ENCODE measurements at regions not wholly inside any gene's neighbourhood (a gene's known extent, or its start where the extent isn't known, plus 50 kb on each side); places are given as distances from the start of the nearest gene placed in this dataset.
A peak's percentile ranks its signal among the peaks of the same experiment; 100 is the strongest.
"Not testable (repeated sequence)": the region's sequence is repeated elsewhere in the genome, so short reads cannot be mapped to it uniquely, and the experiment has no call there.

DNA sequence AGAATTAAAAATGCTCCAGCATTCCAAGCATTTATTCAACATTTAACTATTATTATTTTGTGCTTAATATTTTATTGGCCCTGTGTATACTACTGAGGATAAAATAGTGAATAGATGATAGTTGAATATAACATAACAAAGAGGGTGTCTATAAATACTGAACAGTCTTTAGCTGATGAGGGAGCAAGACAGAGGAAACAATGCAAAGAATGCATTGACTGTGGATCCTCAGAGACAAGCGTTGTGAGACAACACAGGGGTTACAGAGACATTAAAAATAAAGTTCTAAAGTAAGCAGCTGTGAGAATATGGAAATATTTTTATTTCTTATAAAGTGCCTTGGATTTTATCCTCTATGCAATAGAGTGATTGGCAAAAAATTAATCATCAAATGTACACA lies 1133.1 kb downstream of the PLA2G4A start:
- no peak for DNase-seq

DNA sequence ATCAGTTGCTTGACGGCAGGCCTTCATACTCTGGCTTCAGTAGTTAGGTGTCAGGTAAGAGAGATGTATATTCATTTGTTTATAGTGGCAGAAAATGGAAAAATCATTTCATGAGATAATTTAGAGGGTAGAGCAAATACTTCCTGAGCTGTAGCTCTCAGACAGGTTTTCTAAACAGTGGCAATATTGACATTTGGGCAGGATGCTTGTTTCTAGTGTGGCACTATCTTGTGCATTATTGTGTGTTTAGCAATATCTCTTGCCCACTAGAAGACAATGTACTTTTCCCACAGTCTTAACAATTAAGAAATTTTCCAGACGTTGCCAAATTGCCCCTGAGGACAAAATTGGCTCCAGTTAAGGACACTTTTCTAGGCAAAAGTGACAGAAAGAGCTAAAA lies 1143.1 kb downstream of the PLA2G4A start:
- DNase-seq = no peak

DNA sequence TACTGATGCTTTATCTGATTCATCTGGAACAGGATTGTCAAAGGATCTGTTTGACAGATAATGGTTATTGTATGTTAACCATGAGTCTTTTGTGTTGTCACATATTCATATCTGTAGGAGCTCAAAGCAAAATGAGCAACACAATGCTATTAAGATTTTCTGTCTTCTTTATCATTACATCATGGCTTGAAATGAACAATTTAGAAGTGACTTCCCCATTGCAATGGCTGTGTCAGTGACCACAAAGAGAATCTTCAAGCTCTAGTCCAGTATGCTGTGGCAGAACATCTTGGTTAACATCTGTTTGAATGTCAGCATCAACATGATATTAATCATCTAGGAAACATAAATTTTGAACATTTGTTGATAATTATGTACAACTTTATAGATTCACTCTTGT lies 1148.5 kb downstream of the PLA2G4A start:
- no peak for DNase-seq

DNA sequence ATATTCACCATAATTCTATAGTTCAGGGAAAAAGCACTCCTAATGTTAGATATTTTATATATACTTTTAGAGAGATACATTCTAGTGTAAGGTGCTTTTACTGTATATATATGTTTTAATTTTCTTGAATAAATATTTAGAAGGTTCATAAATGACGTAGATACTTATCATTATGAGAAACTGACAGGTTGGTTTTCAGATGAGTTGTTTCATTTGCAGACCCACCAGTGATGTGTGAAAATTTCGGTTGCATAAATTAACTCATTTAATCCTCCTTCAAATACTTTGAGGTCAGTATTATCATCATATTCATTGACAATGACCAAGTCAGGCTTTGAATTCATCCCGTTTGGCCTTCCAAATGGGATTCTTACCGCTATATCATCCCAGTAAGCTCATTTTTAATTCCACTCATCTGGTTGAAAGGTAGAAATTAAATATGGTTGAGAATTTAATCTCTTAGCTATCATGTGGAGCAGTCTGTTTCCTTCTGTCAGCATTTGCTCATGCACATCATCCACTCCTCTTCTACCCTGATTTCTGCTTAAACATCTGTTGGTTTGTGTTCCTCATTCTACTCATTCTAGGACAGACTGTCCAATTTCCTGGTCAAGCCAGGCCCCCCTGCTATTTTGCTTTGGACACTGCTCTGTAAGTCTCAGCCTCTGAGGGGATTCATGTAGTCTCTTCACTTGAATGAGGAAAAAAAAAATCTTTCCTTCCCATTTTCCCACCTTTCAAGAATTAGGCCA lies 1156.6 kb downstream of the PLA2G4A start:
- no peak for DNase-seq

DNA sequence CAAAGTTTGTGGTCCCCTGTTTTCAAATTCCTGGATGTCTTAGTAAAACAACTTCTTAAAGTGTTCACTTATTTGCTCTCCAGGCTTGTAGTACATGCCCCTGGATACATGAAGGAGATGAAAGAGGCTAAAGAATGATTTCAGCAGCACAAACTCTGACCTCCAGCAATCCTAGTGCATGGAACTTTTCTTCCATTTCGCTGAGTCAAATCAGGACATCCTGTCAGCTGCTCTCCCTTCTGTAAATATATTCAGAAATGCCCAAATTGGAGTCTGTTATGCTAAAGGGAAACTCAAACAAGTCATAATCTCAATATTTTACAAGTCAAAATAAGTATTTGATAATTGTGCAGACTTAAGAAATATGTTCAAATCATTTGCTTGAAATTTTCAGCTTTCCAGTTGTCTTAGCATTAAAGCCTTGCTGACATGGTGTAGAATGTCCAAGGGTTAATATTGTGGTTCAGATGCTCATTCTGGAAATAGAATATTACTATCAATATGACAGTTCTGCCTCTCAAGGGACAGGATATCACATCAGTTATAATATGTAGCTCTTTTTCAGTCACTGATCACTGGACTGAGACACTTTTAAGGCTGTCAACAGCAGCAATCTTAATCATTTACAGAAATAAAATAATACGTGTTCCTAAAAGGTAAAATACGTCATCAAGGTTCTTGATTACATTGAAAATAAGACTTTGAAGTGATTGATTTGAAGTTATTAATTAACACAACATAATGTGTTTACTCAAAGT lies 1157.3 kb downstream of the PLA2G4A start:
- no peak for DNase-seq

DNA sequence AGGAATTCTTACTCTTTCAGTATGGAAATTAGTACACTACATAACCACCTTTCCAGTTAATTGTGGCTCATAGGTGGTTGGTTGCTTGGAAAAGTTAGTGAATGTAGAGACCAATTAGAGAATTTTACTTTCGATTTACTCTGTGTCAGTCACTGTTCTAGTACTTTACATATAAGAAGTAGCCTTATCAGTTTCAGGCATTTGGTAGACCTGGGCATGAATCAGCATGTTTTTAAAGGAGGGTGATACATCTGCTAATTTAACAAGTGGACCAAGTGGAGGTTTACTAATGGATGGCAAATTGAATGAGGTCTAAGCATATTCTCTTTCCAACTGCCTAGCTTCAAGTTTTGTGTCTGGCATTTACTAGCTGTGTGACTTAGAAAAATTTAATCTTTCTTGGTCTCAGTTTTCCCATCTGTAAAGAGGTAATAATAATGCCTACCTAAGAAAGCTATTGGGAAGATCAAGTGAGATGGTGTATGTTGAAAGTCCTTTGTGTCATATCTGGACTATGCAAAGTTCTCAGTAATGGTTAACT lies 1158.6 kb downstream of the PLA2G4A start:
- no peak for DNase-seq

DNA sequence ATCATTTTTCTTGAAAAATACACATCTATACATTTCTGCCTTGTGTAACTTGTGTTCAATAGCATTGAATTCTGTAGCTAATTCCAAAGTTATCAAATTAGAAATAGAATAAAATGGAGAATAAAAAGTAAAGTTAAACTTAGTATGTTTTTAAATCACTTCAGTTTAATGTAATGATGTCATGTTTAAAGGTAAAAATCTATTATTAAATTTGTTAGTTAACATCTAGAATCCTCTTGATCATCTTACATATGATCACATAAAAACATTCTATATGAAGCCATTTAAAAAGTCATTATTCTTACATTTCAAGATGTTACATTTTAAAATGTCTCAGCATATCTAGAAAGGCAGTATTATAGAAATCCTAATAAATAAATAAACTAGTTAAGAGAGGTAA lies 1163.2 kb downstream of the PLA2G4A start:
- no peak for DNase-seq

DNA sequence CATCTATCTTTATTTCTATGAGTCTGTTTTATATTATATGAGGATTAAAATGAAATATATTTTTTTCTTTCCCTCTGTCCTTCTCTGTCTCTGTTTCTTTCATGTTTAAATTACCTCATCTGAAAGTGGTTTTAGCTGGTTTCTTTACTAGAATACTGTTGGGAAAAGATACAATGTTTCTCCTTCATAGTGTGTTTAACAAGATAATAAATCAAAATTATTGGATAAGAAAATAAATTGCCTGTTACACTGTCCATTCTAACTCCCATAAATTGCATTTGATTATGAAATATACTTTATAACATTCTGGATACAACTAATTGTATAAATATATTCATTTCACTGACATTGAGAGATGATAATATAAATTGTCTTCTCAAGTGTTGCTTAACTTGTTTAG lies 1168.0 kb downstream of the PLA2G4A start:
- DNase-seq = no peak

DNA sequence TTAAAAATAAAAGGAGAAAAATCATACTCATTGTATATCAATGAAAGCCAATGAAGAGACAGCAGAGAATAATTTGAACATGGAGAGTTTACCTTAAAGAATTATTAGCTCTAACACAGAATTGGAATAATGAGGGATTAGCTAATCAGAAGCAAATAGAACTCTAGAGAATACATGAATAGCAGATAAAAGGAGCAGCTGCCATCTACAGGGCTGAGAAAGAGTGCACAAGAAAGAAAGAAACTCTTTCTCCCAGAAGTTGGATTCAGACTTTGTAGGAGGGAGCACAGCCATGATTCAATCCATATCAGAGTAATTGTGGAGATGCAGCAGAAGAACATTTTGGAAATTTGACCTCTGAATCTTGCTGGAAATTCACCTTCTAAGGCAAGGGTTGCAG lies 1171.2 kb downstream of the PLA2G4A start:
- no peak for DNase-seq

DNA sequence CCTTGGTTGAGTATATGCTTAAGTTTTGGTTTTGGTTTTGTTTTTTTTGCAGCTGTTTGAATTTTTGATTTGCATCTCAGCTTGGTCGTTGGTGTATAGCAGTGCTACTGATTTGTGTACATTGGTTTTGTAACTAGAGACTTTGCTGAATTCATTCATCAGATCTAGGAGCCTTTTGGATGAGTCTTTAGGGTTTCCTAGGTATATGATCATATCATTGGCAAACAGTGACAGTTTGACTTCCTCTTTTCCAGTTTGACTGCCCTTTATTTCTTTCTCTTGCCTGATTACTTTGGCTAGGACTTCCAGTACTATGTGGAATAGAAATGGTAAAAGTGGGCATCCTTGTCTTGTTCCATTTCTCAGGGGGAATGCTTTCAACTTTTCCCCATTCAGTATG lies 1174.9 kb downstream of the PLA2G4A start:
- not testable (repeated sequence) for DNase-seq

DNA sequence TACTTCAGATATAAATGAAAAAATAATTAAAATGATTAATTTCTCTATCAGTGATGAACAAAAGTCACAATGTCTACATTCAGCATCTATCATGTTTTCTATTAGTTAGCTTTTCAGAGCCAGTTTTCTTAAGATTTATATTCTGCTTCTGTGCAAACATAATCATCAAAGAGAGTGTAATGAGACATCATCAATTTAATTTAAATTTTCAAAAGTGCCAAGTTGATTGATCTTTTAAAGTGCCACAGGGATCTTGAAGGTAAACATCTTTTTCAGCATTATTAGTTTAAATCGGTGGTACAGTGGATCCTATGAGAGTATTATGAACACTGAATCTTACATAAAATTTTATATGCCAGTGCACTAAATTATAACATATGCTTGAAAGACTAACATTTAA lies 1176.1 kb downstream of the PLA2G4A start:
- DNase-seq = no peak

DNA sequence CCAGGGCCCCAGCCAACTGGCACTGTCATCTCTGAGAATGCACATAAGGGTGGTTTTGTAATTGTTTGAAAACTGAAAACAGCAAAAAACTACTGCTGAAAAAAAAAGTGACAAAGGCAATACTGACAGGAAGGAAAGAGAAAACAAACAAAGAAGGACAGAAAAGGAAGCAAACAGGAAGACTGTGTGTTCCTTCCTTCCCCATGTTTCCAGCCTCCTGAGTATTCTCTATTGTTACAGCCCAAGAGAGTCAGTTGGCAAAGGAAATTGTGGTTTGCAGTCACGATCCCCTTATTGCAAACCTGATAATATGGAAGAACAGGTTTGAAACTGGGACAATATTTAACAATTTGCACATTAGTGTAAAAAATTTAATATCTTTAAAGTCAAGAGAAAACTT lies 1177.6 kb downstream of the PLA2G4A start:
- no peak for DNase-seq

DNA sequence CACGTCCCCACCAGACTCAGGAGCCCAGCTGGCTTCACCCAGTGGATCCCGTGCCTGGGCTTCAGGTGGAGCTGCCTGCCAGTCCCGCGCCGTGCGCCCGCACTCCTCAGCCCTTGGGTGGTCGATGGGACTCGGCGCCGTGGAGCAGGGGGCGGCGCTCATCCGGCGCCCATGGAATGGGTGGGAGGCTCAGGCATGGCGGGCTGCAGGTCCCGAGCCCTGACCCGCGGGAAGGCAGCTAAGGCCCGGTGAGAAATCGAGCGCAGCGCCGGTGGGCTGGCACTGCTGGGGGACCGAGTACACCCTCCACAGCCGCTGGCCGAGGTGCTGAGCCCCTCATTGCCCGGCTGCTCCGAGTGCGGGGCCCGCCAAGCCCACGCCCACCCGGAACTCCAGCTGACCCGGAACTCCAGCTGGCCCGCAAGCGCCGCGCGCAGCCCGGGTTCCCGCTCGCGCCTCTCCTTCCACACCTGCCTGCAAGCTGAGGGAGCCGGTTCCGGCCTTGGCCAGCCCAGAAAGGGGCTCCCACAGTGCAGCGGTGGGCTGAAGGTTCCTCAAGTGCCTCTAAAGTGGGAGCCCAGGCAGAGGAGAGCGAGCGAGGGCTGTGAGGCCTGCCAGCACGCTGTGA lies 1184.6 kb downstream of the PLA2G4A start:
- not testable (repeated sequence) for DNase-seq

DNA sequence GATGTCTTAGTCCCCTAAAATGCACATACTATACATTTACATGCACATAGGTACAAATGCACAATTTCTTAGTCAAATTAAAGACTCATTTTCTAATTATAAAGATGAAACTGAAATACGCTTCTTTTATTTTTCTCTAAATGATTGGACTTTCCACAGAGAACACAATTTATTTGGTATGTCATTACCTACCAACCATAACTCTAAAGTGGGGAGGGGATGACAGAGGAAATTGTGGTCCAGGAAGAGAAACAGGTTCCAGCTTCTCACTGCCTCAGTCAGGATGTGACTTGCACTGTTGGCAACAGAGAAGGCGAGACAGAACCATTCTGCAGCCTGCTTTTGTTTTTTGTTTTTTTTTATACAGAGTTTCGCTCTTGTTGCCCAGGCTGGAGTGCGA lies 1189.2 kb downstream of the PLA2G4A start:
- DNase-seq = no peak

DNA sequence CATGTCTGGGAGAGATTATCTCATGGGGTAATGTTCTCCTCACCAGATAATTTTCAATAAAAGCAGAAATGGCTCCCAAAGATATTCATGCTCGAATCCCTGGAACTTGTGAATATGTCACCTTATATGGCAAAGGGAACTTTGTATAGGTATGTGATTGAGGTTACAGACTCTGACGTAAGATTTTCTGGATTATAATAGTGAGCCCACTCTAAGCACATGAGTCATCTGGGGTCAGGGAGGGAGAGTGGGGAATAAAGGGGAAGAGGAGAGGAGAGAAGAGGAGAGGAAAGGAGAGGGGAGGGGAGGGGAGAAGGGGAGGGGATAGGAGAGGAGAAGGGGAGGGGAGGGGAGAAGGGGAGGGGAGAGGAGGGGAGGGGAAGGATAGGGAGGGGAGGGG lies 1193.9 kb downstream of the PLA2G4A start:
- DNase-seq = no peak

DNA sequence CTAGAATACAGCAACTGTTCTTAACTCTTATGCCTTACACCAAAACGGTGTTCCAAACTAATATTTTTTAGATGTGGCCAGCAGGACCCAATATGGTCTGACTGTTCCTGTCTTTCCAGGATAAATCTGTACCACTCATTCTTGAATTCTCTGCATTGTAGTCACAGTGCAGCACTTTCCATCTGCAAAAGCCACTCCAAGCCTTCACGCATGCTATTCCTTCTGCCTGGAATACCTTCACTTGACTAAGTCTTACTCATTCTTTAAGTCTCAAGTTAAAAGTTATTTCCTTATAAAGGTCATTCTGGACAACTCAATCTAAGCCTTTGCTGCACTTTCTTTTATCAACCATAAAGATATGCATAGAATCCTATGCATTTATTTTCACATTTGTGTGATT lies 1194.5 kb downstream of the PLA2G4A start:
- DNase-seq = no peak

DNA sequence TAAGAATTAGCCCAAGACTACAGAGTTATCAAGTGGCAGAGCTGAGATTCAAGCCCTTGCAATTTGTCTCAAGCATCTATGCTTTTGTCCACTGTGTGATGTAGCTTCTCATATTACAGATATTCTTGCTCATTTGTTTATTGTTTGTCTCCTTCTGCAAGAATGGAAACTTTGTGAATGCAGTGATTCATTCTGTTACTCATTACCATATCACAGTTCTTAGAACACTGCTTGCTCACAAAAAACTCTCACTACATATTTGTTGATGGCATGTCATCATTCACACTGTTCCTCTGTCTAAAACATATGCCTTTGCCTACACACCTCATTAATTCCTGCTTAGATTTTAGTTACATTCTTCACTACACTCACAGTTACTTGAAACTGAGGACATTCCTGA lies 1198.9 kb downstream of the PLA2G4A start:
- peak; percentile 5 for DNase-seq

DNA sequence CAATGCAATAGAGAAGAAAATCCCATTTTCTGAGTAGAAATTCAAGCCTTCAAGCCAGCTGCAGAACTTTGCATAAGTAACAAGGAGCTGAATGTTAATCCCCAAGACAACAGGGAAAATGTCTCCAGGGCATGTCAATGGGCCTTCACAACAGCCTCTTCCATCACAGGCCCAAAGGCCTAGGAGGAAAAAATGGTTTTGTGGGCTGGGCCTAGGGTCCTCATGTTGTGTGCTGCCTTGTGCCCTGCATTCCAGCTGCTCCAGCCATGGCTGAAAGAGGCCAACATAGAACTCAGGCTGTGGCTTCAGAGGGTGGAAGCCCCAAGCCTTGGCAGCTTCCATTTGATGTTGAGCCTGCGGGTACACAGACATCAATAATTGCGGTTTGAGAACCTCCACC lies 1208.8 kb downstream of the PLA2G4A start:
- not testable (repeated sequence) for DNase-seq

DNA sequence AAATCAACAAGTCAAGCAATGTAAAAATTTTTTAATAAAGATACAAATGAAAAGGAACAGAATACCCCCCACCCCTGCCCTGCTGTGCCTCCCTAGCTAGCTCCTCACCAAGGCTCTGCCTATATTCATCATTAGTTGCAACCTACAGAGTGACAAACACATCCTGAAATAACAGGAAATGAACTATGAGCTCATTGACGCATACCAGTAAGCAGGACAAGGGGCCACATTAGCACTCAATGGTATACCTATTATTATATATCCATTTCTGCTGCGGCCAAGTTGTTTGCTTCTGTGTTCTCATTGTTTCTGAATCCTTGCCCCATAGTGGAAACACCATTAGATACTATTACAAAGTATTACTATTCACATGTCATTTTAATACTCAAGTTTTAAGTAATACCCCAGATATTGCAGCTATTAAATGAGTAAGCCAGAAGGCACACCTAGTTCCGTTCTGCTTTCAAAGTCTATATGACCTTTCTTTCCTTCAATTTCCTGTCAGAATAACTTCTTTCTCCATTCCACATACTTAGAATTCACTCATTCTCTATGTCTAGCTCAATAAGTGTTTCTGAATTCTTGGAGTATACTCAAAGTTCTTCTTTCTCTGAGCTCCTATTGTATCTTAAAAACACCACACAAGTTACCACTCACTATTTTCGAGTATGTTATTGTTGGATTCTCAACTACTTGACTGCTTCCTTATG lies 1214.9 kb downstream of the PLA2G4A start:
- no peak for DNase-seq

DNA sequence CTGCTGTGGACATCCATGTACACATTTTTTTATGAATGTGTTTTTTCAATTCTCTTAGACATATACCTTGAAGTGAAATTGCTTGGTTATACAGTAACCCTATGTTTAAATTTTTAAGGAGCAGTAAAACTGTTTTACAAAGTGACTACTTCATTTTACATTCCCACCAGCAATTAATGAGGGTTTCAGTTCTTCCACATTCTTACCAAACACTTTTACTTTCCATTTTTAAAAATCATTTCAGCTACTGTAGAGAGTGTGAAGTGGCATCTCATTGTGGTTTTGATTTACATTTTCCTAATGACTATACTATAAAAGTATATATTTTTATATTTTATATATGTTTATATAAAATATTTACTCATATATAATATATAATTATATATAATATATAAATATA lies 1221.5 kb downstream of the PLA2G4A start:
- no peak for DNase-seq

DNA sequence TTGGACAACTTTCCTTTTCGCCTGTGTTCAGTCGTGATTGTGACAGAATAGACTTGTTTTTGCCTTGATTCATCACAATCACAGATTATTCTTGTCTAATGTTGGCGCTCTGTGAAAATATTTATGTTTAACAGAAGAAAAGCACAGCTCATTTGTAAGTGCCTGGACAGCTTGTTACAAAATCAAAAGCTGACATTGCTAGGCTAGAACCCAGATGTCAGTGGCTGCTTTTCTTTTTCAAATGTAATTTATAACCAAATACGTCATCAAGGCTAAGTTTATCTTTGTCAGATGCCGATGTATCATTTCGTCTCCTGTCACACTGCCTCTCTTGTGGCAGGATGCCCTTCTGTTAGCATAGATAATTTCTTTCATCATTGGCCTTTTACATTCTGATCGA lies 1227.3 kb downstream of the PLA2G4A start:
- DNase-seq = no peak

DNA sequence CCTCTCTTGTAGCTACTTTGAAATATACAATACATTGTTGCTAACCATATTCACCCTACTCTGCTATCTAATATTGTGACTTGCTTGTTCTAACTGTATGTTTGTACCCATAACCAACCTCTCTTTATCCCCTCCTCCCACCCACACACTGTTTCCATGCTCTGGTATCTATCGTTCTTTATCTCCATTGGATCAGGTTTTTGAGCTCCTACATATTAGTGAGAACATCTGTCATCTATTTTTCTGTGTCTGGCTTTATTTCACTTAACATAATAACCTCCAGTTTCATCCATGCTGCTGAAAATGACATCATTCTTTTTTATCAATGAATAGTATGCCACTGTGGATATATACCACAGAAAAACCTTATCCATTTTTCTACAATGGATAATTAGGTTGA lies 1230.1 kb downstream of the PLA2G4A start:
- no peak for DNase-seq

DNA sequence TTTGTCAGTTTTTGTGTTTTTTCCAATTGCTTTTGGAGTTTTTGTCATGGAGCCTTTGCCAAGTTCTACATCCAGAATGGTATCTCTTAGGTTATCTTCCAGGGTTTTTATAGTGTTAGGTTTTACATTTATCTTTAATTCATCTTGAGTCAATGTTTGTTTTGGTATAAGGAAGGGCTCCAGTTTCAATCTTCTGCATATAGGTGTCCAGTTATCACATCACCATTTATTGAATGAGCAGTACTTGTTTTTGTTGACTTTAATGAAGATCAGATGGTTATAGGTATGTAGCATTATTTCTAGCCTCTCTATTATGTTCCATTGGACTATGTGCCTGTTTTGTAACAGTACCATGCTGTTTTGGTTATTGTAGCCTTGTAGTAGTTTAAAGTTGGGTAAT lies 1233.1 kb downstream of the PLA2G4A start:
- DNase-seq = no peak
